Fibroblast of villous mesenchyme (primary cell): ENCODE measurements at regions not wholly inside any gene's neighbourhood (a gene's known extent, or its start where the extent isn't known, plus 50 kb on each side); places are given as distances from the start of the nearest gene placed in this dataset.

Source experiments
- DNase-seq: peaks from one replicate; pipeline ENCODE4 v3.0.0-alpha.2; 2010; ENCODE audit warnings: low read depth
- H3K4me3 ChIP-seq: 2 replicates; pipeline ENCODE4 v1.5.1; 2011; ENCODE audit warnings: low read depth, mild to moderate bottlenecking, low read length
- TF ChIP-seq, protein P1 (sequence below): IDR thresholded peaks from 2 replicates; pipeline ENCODE4 v1.5.1; 2012; ENCODE audit warnings: low read depth, mild to moderate bottlenecking, low read length; ENCODE audit not compliant: insufficient read depth

DNA sequence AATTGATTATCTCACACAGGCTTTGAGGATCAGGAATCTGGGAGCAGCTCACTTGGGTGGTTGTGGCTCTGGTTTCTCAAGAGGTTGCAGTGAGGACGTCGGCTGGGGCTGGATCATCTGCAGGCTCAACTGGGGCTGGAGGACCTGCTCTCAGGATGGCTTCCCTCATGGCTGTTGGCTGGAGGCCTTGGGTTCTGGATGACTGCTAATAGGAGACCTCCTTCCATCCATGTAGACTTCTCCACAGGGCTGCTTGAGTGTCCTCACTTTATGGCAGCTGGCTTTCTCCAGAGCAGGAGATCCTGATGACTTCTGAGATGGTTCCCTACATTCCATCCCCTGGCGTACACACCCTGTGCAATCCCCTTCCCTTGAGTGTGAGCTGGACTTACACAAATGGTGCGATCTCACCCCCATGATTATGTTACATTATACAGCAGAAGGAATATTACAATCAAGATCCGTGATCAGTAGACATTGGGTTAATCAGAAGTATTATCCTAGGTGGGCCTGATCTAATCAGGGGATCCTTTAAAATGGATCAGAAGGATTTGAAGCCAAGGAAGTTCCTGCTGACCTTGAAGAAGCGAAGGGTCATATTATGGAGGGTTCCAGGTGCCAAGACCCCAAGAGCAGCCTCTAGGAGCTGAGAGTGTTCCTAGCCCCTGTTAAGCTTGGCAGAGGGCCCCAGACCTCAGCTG is 122.2 kb downstream of the CXCL12 start:
- H3K4me3 ChIP-seq, result no peak overlapping the region
- no peak for DNase-seq
- TF ChIP-seq, protein P1, sequence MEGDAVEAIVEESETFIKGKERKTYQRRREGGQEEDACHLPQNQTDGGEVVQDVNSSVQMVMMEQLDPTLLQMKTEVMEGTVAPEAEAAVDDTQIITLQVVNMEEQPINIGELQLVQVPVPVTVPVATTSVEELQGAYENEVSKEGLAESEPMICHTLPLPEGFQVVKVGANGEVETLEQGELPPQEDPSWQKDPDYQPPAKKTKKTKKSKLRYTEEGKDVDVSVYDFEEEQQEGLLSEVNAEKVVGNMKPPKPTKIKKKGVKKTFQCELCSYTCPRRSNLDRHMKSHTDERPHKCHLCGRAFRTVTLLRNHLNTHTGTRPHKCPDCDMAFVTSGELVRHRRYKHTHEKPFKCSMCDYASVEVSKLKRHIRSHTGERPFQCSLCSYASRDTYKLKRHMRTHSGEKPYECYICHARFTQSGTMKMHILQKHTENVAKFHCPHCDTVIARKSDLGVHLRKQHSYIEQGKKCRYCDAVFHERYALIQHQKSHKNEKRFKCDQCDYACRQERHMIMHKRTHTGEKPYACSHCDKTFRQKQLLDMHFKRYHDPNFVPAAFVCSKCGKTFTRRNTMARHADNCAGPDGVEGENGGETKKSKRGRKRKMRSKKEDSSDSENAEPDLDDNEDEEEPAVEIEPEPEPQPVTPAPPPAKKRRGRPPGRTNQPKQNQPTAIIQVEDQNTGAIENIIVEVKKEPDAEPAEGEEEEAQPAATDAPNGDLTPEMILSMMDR, result no peak

DNA sequence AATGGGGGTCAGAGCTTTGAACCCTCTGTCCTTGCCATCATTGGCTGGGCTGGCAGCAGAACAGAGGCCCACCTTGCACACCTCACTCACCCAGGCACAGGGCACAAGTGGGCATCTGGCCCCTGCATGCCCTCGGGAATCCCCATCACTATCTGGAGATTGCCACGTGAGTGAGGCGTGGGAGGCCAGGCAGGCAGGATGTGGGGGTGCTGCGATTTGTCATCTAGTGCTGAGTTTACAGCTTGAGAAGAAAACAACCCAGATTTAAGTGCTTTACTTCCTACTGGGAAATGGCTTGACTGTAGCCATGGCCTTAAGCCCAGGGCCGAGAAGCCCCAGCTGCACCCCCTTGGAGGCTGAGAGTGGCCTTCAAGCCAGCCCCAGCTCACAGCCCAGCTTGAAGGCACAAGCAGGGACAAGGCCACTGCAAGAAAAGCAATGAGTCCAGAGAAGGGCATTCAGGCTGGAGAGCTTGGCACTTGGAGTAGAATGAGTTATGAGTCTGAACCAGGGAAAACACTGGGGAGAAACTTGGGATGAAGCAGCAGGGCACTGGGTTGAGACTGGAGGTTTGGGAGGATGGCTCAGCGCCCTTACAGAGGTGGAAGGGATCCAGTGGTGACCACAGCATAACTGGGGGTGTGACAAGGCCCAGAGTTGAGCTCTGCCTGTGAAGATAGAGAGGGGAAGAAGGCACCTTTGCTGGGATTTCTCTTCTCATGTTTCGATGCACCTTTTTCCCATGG is 123.0 kb downstream of the CXCL12 start:
- no peak overlapping the region for H3K4me3 ChIP-seq
- TF ChIP-seq, protein P1, result no peak
- peak; percentile 62 for DNase-seq

DNA sequence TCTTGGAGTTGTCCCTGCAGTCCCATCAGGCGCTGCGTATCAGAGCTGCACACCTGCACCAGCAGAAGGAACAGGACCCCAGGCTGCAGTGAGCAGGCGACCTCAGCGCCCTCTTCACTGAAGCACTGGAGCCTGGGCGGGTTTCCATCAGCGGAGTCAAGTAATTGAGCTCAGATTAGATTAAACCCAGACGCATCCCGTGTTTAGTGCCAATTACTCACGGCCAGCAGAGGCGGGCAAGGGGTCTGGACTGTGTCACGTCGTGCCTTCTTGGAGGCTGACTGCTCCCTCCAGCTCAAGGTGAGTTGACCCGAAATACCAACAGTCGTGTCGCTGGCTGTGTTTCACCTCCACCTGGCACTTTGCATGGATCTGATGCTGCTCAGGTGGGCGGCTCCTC is 123.6 kb downstream of the CXCL12 start:
- no peak overlapping the region for H3K4me3 ChIP-seq
- DNase-seq, result no peak
- TF ChIP-seq, protein P1, result no peak

DNA sequence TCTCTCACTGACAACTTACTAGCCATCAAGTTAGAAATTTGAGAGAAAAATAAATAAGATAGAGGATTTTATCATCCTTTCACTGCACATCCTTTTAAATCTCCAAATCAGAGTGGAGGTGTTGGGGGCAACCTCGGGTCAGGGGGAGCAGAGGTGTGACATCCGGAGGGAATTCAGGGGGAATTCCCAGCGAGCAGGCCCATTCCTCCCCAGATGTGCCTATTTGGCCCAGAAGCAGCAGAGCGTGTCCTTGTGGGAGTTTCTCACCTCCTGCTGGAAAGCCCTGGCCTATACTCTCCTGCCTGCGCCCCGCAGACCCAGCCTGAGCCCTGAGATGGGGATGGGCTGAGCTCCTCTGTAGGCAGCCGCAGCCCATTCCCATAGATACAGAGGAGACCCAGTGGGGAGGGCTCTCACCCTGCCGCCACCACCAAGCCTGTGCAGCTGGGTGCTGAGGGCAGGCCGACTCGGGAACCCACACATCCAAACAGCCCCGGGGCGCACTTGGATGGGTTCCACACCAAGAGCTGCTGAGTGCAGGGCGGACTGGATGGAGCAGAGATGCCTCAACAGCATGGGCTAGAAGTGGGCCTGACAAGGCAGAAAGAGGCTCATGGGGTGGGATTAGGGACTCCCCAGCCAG is 124.5 kb downstream of the CXCL12 start:
- TF ChIP-seq, protein P1, result no peak
- no peak overlapping the region for H3K4me3 ChIP-seq
- DNase-seq, result no peak

DNA sequence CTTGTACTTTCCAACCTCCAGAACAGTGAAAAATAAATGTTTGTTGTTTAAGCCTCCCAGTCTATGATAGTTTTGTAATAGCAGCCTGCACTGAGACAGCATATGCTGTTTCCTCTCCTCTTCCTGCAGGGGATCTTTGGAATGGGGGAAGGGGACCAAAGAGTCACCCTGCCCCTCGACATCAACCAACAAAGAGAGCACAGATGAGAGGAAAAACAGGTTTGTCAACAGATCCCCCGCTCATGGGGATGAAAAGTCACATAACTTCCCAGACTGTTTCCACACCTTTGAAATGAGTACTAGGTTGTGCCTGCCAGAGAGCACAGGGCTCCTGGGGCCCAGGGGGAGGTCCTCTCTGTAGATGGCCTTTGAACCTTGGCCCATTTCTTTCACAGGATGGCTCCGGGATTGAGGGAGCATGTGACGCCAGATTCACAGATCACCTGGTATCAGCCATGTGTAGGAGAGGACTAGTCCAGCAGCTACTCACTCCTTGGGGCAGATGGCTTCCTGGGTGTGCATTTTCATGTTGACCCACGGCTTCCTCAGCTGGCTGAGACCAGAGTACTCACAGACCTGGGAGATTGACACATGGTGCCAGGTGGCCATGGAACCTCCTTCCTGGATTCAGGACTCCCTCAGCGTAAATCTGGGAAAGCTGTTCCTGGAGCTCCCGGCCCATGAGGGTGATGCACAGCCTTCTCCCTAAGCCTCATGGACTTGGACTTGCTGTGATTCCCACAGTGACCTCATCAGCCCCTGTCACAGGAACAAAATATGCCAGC is 125.6 kb downstream of the CXCL12 start:
- no peak overlapping the region for H3K4me3 ChIP-seq
- no peak for DNase-seq
- TF ChIP-seq, protein P1, result no peak

DNA sequence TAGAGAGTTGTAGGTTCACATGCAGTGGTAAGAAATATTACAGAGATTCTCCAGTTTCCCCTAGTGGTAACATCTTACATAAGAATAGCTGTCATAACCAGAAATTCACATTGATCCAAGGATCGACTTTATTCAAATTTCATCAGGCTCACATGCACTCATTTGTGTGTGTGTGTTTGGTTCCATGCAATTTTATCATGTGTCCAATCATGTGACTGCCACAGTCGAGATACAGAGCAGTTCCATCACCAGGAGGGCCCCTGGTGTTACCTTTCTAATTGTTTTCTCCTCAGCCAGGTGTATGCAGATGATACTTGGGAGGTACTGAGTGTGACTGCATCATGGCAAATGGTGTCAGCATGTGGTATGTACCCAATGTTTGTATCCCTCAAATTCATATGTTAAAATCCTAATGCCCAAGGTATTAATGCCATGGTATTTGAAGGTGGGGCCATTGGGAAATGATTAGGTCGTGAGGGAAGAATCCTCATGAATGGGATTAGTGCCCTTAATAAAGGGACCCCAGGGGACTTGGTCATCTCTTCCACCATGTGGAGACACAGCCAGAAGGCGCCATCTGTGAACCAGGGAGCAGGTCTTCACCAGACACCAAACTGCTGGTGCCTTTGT is 126.3 kb downstream of the CXCL12 start:
- TF ChIP-seq, protein P1, result no peak
- no peak overlapping the region for H3K4me3 ChIP-seq
- DNase-seq, result no peak
